A673 (cell line): ENCODE measurements at regions not wholly inside any gene's neighbourhood (a gene's known extent, or its start where the extent isn't known, plus 50 kb on each side); places are given as distances from the start of the nearest gene placed in this dataset.

Source experiments
- EZH2 ChIP-seq: fragments of 200-600 bp; sonication (generic); IDR thresholded peaks from 2 replicates; pipeline ENCODE4 v1.6.1; 2017; ENCODE audit warnings: borderline replicate concordance, low read depth, mild to moderate bottlenecking, mixed read lengths, antibody characterized with exemption, low read length; ENCODE audit not compliant: poor library complexity, severe bottlenecking
- TF ChIP-seq, protein P1 (sequence below): fragments of 300-800, 200-600 bp; sonication (generic); conservative IDR thresholded peaks from 2 replicates; pipeline ENCODE4 v1.5.1; 2017; ENCODE audit warnings: low read depth, mild to moderate bottlenecking, antibody characterized with exemption, low read length, moderate library complexity, mixed read lengths

- TF ChIP-seq, protein P1, sequence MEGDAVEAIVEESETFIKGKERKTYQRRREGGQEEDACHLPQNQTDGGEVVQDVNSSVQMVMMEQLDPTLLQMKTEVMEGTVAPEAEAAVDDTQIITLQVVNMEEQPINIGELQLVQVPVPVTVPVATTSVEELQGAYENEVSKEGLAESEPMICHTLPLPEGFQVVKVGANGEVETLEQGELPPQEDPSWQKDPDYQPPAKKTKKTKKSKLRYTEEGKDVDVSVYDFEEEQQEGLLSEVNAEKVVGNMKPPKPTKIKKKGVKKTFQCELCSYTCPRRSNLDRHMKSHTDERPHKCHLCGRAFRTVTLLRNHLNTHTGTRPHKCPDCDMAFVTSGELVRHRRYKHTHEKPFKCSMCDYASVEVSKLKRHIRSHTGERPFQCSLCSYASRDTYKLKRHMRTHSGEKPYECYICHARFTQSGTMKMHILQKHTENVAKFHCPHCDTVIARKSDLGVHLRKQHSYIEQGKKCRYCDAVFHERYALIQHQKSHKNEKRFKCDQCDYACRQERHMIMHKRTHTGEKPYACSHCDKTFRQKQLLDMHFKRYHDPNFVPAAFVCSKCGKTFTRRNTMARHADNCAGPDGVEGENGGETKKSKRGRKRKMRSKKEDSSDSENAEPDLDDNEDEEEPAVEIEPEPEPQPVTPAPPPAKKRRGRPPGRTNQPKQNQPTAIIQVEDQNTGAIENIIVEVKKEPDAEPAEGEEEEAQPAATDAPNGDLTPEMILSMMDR, result no peak
- no peak for TF ChIP-seq EZH2
These were observed 146.5 kb upstream of the MEIS2 start for GRCh38 chr15:37246856-37247255.
